Trophoblast cell (in vitro differentiated cells and primary cell): ENCODE measurements at regions not wholly inside any gene's neighbourhood (a gene's known extent, or its start where the extent isn't known, plus 50 kb on each side); places are given as distances from the start of the nearest gene placed in this dataset.

Experiments
- DNase-seq, 2 donors: peaks; one replicate each; pipeline ENCODE4 v3.0.0-alpha.2; 2016
- H2AFZ ChIP-seq: 2 replicates; pipeline ENCODE4 v1.6.1; 2013; ENCODE audit warnings: low read length, moderate library complexity, mild to moderate bottlenecking; ENCODE audit not compliant: insufficient read depth, poor library complexity
- H2AK5ac ChIP-seq: 2 replicates; pipeline ENCODE4 v1.6.1; 2013; ENCODE audit warnings: mild to moderate bottlenecking, low read length
- H2BK120ac ChIP-seq: 2 replicates; pipeline ENCODE4 v1.6.1; 2013; ENCODE audit warnings: low read length, mild to moderate bottlenecking, moderate library complexity; ENCODE audit not compliant: insufficient read depth, poor library complexity
- H2BK12ac ChIP-seq: 2 replicates; pipeline ENCODE4 v1.6.1; 2013; ENCODE audit warnings: mild to moderate bottlenecking, low read length, moderate library complexity
- H2BK5ac ChIP-seq: 2 replicates; pipeline ENCODE4 v1.6.1; 2013; ENCODE audit warnings: low read length, low read depth, moderate library complexity, mild to moderate bottlenecking; ENCODE audit not compliant: poor library complexity
- H3K14ac ChIP-seq: 2 replicates; pipeline ENCODE4 v1.6.1; 2013; ENCODE audit warnings: mild to moderate bottlenecking, low read length
- H3K18ac ChIP-seq: 2 replicates; pipeline ENCODE4 v1.6.1; 2013; ENCODE audit warnings: mild to moderate bottlenecking, low read length
- H3K23ac ChIP-seq: 2 replicates; pipeline ENCODE4 v1.6.1; 2013; ENCODE audit warnings: low read length
- H3K27ac ChIP-seq: 2 replicates; pipeline ENCODE4 v1.5.1; 2013; ENCODE audit warnings: low read depth, mild to moderate bottlenecking, inconsistent platforms, low read length, moderate library complexity
- H3K27me3 ChIP-seq: 2 replicates; pipeline ENCODE4 v1.6.1; 2013; ENCODE audit warnings: inconsistent platforms, mild to moderate bottlenecking, low read length, moderate library complexity; ENCODE audit not compliant: insufficient read depth
- H3K36me3 ChIP-seq, 2 experiments: 1 replicate in 1 of 2; 2 replicates in 1 of 2; pipeline ENCODE4 v1.6.1; 2013; ENCODE audit warnings: low read length in 2 of 2, mild to moderate bottlenecking in 2 of 2, moderate library complexity in 1 of 2; ENCODE audit not compliant: insufficient read depth in 2 of 2, control insufficient read depth in 1 of 2
- H3K4ac ChIP-seq: 2 replicates; pipeline ENCODE4 v1.6.1; 2013; ENCODE audit warnings: low read depth, mild to moderate bottlenecking, low read length, moderate library complexity
- H3K4me1 ChIP-seq, 2 experiments: 1 replicate in 1 of 2; 2 replicates in 1 of 2; pipeline ENCODE4 v1.6.1; 2013; ENCODE audit warnings: low read length in 2 of 2, mild to moderate bottlenecking in 2 of 2, moderate library complexity in 1 of 2; ENCODE audit not compliant: insufficient read depth in 2 of 2, control insufficient read depth in 1 of 2
- H3K4me2 ChIP-seq: 2 replicates; pipeline ENCODE4 v1.6.1; 2013; ENCODE audit warnings: inconsistent platforms, mild to moderate bottlenecking, low read length, moderate library complexity
- H3K4me3 ChIP-seq: 2 replicates; pipeline ENCODE4 v1.5.1; 2013; ENCODE audit warnings: mild to moderate bottlenecking, low read depth, low read length, inconsistent platforms
- H3K79me1 ChIP-seq: one replicate; pipeline ENCODE4 v1.6.1; 2013; ENCODE audit warnings: low read length
- H3K79me2 ChIP-seq: 2 replicates; pipeline ENCODE4 v1.6.1; 2013; ENCODE audit warnings: low read length, mild to moderate bottlenecking; ENCODE audit not compliant: control insufficient read depth, insufficient read depth, poor library complexity
- H3K9ac ChIP-seq: 2 replicates; pipeline ENCODE4 v1.6.1; 2013; ENCODE audit warnings: mild to moderate bottlenecking, low read length
- H3K9me3 ChIP-seq: 2 replicates; pipeline ENCODE4 v1.6.1; 2013; ENCODE audit warnings: low read depth, mild to moderate bottlenecking, control low read depth, inconsistent platforms, low read length; ENCODE audit not compliant: insufficient read depth
- H4K12ac ChIP-seq: 2 replicates; pipeline ENCODE4 v1.6.1; 2013; ENCODE audit warnings: low read depth, mild to moderate bottlenecking, low read length, moderate library complexity
- H4K8ac ChIP-seq: 2 replicates; pipeline ENCODE4 v1.6.1; 2013; ENCODE audit warnings: low read depth, mild to moderate bottlenecking, low read length, moderate library complexity
- H4K91ac ChIP-seq: one replicate; pipeline ENCODE4 v1.6.1; 2013; ENCODE audit warnings: low read depth, mild to moderate bottlenecking, low read length, moderate library complexity
- WGBS: extraction: QIAGEN DNeasy Blood & Tissue Kit; methylation state at CpG from one replicate; pipeline ENCODE4 v1.1.7; 2013; ENCODE audit warnings: missing lambda C conversion rate; ENCODE audit not compliant: insufficient read length, insufficient coverage; ENCODE audit errors: extremely low coverage; 5-methylcytosine and 5-hydroxymethylcytosine counted together

DNA sequence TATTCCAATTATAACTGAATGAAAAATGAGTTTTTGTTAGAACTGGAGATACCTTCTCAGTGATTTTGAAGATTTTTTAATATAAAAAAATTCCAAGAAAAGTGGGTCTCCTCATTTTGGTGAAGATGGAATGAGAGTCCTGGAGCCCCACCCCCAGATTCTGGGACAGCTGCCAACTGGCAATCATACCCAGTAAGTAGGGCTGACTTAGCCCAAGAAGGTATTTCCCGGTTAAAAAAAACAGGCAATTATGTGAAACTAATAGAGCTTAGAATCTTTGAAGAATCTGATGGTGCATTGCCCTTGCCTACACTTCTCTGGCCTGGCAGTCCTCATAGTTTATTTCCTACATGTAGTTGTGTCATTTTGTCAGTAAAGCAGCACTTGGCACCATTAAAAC, 52.8 kb upstream of the VWDE start:
- no peaks in the 10 kb centered on the region for H3K9me3 ChIP-seq
- no peak overlapping the region for H3K18ac ChIP-seq
- no peak overlapping the region for H2BK5ac ChIP-seq
- no peak overlapping the region for H2AFZ ChIP-seq
- no peak overlapping the region for H3K4ac ChIP-seq
- H2BK120ac ChIP-seq = no peak overlapping the region
- no peak overlapping the region for H3K4me3 ChIP-seq
- H3K79me2 ChIP-seq = no peaks in the 10 kb centered on the region
- no peak overlapping the region for H4K91ac ChIP-seq
- no peak overlapping the region for H4K8ac ChIP-seq
- H3K79me1 ChIP-seq = no peaks in the 10 kb centered on the region
- no peak overlapping the region for H3K14ac ChIP-seq
- no peak overlapping the region for H2BK12ac ChIP-seq
- no peak overlapping the region for H2AK5ac ChIP-seq
- no peak overlapping the region for H3K4me2 ChIP-seq
- no peaks in the 10 kb centered on the region for H3K4me1 ChIP-seq
- H3K27ac ChIP-seq = no peak overlapping the region
- no peaks in the 10 kb centered on the region for H3K27me3 ChIP-seq
- no peak overlapping the region for H3K9ac ChIP-seq
- no peak overlapping the region for H3K23ac ChIP-seq
- DNase-seq = no peak
- WGBS = no CpG with 5 or more reads among the region's 1 CpG
- no peak overlapping the region for H4K12ac ChIP-seq
- no peaks in the 10 kb centered on the region for H3K36me3 ChIP-seq

GRCh38 chr7:12458520-12459131, 55.0 kb upstream of the VWDE start:
- Histone ChIP-seq H2AK5ac (no peak overlapping the region), H3K4me2 (no peak overlapping the region), H2BK12ac (no peak overlapping the region), H3K27ac (no peak overlapping the region), H3K36me3 (no peaks in the 10 kb centered on the region), H3K14ac (no peak overlapping the region), H4K91ac (no peak overlapping the region), H3K27me3 (no peaks in the 10 kb centered on the region), H3K79me2 (no peaks in the 10 kb centered on the region), H2BK5ac (no peak overlapping the region), H2AFZ (no peak overlapping the region), H4K12ac (no peak overlapping the region), H2BK120ac (no peak overlapping the region), H4K8ac (no peak overlapping the region), H3K23ac (no peak overlapping the region), H3K9me3 (no peaks in the 10 kb centered on the region), H3K9ac (no peak overlapping the region), H3K4ac (no peak overlapping the region), H3K79me1 (no peaks in the 10 kb centered on the region), H3K4me3 (no peak overlapping the region), H3K18ac (no peak overlapping the region), H3K4me1 (no peaks in the 10 kb centered on the region)
- peak in 1 of 2 donors; percentile 68 for DNase-seq
- WGBS = no CpG with 5 or more reads among the region's 4 CpGs

GRCh38 chr7:12467837-12468236, 64.2 kb upstream of the VWDE start:
- no peak overlapping the region for H2BK120ac ChIP-seq
- no peak overlapping the region for H3K4ac ChIP-seq
- no peaks in the 10 kb centered on the region for H3K27me3 ChIP-seq
- no peak for DNase-seq
- no peak overlapping the region for H4K8ac ChIP-seq
- no peak overlapping the region for H3K4me2 ChIP-seq
- H3K18ac ChIP-seq = no peak overlapping the region
- H2BK5ac ChIP-seq = no peak overlapping the region
- no peak overlapping the region for H3K14ac ChIP-seq
- no peak overlapping the region for H3K4me3 ChIP-seq
- no peak overlapping the region for H4K12ac ChIP-seq
- no peaks in the 10 kb centered on the region for H3K9me3 ChIP-seq
- H3K79me1 ChIP-seq = no peaks in the 10 kb centered on the region
- no peak overlapping the region for H2AFZ ChIP-seq
- H3K36me3 ChIP-seq = no peaks in the 10 kb centered on the region
- H4K91ac ChIP-seq = no peak overlapping the region
- no CpG with 5 or more reads among the region's 1 CpG for WGBS
- no peak overlapping the region for H3K27ac ChIP-seq
- H3K4me1 ChIP-seq = no peaks in the 10 kb centered on the region
- H3K9ac ChIP-seq = no peak overlapping the region
- no peak overlapping the region for H3K23ac ChIP-seq
- H3K79me2 ChIP-seq = no peaks in the 10 kb centered on the region
- no peak overlapping the region for H2AK5ac ChIP-seq
- H2BK12ac ChIP-seq = no peak overlapping the region

DNA sequence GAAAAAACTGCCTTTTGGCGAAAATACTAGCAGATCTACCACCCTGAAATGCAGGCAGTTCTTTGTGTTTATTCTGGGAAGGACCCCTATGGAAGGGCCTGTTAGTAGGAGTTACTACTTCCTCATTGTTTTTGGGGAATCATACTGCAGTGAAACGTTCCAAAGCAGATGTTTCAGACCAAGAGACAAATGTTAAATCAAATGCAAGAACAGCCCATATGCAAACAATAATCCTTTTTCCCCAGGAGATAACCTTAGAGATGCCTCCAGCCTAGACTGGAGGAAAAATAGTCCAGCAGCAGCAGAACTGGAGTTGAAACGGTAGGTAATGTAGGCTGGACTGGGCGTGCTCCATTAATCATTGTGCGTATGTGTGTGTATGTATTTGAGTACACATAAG, 65.9 kb upstream of the VWDE start:
- H3K4ac ChIP-seq = no peak overlapping the region
- no peaks in the 10 kb centered on the region for H3K79me1 ChIP-seq
- no peak overlapping the region for H3K14ac ChIP-seq
- H2BK5ac ChIP-seq = no peak overlapping the region
- no peak overlapping the region for H3K9ac ChIP-seq
- H3K36me3 ChIP-seq = no peaks in the 10 kb centered on the region
- H4K91ac ChIP-seq = no peak overlapping the region
- no peak overlapping the region for H2BK120ac ChIP-seq
- H2BK12ac ChIP-seq = no peak overlapping the region
- no peak overlapping the region for H3K18ac ChIP-seq
- no peak overlapping the region for H2AK5ac ChIP-seq
- H3K9me3 ChIP-seq = no peaks in the 10 kb centered on the region
- no peak overlapping the region for H3K27ac ChIP-seq
- H3K4me1 ChIP-seq = no peaks in the 10 kb centered on the region
- no peaks in the 10 kb centered on the region for H3K27me3 ChIP-seq
- DNase-seq = no peak
- H4K12ac ChIP-seq = no peak overlapping the region
- no peak overlapping the region for H3K4me3 ChIP-seq
- no peak overlapping the region for H2AFZ ChIP-seq
- H3K4me2 ChIP-seq = no peak overlapping the region
- no peaks in the 10 kb centered on the region for H3K79me2 ChIP-seq
- no CpG with 5 or more reads among the region's 5 CpGs for WGBS
- H3K23ac ChIP-seq = no peak overlapping the region
- H4K8ac ChIP-seq = no peak overlapping the region
